ENCODE measurements at regions not wholly inside any gene's neighbourhood (a gene's known extent, or its start where the extent isn't known, plus 50 kb on each side); places are given as distances from the start of the nearest gene placed in this dataset.
"Not testable (repeated sequence)": the region's sequence is repeated elsewhere in the genome, so short reads cannot be mapped to it uniquely, and the experiment has no call there.

DNA sequence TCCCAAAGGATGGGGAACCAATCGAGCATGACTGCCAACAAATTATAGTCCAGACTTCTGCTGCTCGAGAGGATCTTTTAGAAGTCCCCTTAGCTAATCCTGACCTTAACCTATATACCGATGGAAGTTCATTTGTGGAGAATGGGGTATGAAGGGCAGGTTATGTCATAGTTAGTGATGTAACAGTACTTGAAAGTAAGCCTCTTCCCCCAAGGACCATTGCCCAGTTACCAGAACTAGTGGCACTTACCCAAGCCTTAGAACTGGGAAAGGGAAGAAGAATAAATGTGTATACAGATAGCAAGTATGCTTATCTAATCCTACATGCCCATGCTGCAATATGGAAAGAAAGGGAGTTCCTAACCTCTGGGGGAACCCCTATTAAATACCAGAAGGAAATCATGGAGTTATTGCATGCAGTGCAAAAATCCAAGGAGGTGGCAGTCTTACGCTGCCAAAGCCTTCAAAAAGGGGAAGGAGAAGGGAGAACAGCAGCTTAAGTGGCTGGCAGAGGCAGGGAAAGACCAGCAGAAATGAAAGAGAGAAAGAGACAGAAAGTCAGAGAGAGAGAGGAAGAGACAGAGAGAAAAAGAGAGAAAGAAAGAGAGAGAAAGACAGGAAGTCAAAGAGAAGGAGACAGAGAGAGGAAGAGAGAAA is 224.4 kb upstream of the SLC8A1 start:
- in situ Hi-C loops (cut with MboI; ENCODE audit: low sequenced_read_pairs): not testable (repeated sequence)

DNA sequence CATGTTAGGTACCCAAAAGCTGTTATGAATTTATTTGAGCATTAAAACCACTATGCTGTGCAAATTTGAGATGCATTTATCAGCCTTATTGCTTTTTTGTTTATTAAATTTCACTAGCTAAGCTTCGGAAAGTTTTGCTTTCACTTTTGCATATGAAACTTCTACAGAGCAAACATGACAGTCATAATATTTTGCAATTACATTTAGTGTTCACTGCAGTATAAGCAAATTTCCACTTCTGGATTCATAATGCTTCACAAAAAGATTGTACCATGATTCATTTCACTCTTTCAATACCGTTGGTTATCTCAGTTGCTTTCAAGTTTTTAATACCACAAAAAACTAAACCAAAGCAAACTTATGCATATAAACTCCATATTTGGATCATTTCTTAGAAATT is 228.7 kb upstream of the SLC8A1 start:
- in situ Hi-C loops (cut with MboI; ENCODE audit: low sequenced_read_pairs): no loop called here

DNA sequence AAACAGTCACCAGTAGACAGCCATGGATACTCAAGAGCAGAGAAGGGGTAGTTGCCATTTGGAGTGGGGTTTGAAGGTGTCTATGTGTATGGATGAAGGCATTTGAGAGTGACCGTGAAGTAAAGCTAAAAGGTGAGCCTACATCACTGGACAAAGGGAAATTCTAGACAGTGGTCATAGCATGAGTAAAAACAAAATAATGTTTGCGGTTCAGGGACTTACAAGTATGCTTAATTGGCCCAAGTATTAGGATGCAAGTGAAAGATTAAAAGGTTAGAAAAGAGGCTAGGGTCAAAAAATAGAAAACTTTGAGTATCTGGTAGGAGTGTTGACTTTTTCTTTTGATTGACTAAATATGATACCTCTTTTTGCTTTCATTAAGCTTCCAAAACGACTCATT is 238.1 kb upstream of the SLC8A1 start:
- in situ Hi-C loops (cut with MboI; ENCODE audit: low sequenced_read_pairs): no loop called here

DNA sequence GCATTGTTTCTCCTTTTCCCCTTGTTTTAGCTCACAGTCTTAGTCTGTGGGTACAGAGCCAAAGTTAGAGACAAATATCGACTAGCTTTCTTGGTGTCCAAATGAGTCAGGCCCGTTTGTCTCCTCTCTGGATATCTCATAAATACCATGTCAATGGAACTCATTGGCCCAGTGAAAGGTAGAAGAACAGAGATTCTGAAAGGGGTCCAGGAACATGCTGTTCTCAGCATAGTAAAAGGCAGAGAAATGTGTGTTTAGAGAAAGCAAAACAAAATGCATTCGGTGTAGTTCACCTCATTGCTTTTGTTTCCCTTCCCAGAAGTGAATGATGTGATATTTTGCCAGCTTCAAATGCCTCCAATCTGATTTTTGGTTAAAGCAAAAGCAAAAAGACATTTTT is 238.6 kb upstream of the SLC8A1 start:
- in situ Hi-C loops (cut with MboI; ENCODE audit: low sequenced_read_pairs): no loop called here

DNA sequence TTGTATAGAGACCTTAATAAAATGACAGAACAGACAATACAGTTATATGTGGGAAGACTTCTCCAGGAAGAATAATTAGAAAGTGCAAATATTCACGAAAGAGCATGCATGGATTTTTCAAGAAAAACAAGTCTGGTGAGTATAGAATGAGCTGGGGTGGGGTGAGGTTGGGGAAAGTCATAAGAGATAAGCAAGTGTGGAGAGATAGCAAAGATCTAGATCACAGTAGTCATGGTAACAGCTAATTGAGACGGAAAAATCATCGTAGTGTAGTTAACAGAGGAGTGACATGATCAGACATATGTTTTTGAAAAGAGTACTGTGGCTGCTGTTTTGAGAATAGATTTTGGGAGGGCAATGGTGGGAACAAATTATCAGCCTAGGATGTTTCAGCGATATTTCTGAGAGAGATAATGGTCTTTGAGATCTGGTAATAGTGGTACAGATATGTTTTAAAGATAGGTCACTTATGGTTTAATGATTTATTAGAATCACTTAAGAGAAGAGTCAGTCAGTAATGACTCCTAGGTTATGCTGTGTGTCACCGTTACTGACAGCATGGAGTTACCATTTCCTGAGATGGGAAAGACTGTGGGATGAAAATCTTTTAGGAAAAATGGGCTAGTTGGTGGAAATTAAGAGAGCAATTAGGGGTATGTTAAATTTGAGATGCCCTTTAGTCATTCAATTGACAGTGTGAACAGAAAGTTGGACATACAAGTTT is 248.5 kb upstream of the SLC8A1 start:
- in situ Hi-C loops (cut with MboI; ENCODE audit: low sequenced_read_pairs): no loop called here

DNA sequence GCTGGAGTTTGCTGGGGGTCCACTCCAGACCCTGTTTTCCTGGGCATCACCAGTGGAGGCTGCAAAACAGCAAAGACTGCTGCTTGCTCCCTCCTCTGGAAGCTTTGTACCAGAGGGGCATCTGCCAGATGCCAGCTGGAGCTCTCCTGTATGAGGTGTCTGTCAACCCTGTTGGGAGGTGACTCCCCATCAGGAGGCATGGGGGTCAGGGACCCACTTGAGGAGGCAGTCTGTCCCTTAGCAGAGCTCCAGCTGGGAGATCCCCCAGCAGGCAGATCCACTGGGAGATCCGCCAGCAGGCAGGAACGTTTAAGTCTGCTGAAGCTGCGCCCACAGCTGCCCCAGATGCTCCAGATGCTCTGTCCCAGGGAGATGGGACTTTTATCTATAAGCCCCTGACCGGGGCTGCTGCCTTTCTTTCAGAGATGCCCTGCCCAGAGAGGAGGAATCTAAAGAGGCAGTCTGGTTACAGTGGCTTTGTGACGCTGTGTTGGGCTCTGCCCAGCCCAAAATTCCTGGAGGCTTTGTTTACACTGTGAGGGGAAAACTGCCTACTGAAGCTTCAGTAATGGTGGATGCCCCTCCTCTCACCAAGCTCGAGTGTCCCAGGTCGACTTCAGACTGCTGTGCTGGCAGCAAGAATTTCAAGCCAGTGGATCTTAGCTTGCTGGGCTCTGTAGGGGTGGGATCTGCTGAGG is 260.5 kb upstream of the SLC8A1 start:
- in situ Hi-C loops (cut with MboI; ENCODE audit: low sequenced_read_pairs): not testable (repeated sequence)

DNA sequence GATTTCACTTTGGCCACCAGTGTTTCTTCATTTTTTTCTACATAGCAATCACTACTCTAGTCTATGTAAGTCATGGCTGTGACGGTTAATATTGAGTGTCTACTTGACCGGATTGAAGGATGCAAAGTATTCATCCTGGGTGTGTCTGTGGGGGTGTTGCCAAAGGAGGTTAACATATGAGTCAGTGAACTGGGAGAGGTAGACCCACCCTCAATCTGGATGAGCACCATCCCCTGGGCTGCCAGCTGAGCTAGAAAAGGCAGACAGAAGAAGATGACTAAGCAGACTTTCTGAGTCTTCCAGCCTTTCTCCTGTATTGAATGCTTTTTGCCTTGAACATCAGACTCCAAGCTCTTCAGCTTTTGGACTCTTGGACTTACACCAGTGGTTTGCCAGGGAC is 265.0 kb upstream of the SLC8A1 start:
- in situ Hi-C loops (cut with MboI; ENCODE audit: low sequenced_read_pairs): no loop called here

DNA sequence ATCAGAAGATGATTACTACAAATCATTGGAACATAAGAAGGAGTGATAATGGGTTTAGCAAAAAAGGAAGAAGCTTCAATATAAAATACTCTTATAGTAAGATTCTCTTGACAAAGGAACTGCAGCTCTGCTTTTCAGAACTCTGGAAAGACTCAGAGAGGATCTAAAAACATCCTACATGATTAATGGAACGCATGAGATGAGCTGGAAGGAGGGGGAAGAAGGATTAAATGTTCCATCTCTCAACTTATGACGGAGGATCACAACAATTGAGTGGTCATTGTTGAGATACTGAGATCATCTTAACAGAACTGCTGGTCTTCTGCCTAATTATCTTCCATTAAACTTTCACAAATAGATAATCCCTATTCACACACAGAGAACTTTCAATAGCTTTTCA is 267.5 kb upstream of the SLC8A1 start:
- in situ Hi-C loops (cut with MboI; ENCODE audit: low sequenced_read_pairs): no loop called here

DNA sequence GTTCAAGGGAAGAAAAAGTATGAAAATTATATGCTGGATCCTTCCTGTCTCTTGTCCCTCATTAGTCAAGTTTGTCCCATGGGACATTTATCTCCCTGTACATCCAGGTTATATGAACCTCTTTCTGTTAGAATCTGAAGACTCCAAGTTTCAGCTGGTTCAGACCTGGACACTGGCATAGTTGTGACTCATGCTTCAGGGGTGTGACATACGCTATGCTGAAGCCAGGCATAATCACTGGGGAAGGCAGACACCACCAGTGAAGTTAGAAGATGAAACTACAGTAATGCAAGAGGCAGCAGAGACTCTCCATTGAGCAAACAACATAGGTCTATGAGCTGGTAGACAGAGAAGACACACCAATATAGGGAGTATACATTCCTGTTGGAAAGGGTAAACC is 269.7 kb upstream of the SLC8A1 start:
- in situ Hi-C loops (cut with MboI; ENCODE audit: low sequenced_read_pairs): no loop called here

DNA sequence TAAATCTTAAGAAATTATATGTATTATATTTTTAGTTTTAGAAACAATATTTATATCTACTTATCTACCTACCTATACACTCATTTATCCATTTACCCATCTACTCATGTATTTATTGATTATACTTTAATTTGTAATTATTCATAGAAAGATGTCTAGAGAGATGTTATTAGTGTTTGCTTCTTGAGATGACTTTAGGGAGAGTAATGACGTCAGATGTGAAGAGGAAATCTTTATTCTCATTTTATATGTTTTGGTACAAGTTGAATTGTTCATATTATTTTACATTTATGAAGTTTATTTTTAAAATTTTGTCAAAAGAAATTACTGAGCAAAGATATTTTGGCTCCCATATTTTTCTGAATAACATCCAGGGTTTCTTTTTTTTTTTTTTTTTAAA is 271.3 kb upstream of the SLC8A1 start:
- in situ Hi-C loops (cut with MboI; ENCODE audit: low sequenced_read_pairs): no loop called here

DNA sequence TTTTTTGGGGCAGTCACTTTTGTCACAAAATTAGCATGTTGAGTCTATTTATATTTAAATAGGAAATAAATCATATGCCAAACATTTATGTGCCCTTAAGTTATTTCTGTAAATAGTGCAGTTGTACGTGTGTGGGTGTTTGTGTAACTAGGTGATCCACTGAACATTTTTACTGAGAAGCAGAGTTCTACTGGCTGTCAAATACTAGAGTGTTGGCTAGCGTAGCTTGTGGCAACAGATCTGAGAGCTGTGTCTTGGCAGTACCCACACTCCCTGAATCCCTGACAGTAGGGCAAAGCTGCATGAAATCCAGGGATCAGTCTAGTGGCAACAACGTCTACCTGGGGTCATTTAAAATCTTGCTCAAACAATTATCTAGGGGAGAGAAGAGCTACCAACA is 273.1 kb upstream of the SLC8A1 start:
- in situ Hi-C loops (cut with MboI; ENCODE audit: low sequenced_read_pairs): no loop called here

DNA sequence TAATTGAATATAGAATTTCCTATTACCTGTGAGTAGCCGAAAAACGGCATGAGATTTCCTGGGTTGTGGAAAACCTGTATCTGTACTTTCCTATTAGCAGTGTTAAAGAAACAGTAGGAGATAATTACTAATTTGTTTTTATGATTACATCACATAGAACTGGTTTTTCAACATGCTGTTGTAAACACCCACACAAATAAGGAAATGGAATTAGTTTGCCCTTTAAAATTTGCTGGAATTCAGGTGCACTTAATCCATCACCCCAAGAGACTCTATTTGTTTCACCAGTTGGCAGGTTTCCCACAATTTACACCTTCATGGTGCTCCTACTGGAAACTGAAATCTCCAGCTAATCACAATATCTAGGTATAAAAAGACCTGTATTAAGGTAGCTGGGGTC is 274.1 kb upstream of the SLC8A1 start:
- in situ Hi-C loops (cut with MboI; ENCODE audit: low sequenced_read_pairs): no loop called here

DNA sequence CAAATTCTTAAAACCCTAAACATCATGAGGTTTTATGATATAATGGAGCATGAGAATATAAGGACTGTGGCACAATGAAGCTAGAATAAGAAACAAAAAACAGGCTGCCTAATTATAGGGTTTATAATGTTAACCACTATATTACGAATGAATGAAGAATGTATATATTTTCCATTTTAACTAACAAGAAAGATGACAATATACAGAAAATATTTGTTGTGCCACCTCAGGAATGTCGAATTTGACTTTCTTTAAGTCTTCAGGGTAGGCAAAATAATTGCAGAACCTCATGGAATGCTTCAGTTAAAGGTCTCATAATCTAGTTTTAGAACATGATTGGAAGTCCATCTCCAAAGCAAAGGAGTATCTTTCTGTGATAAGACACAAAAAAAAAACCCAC is 282.9 kb upstream of the SLC8A1 start:
- in situ Hi-C loops (cut with MboI; ENCODE audit: low sequenced_read_pairs): no loop called here

DNA sequence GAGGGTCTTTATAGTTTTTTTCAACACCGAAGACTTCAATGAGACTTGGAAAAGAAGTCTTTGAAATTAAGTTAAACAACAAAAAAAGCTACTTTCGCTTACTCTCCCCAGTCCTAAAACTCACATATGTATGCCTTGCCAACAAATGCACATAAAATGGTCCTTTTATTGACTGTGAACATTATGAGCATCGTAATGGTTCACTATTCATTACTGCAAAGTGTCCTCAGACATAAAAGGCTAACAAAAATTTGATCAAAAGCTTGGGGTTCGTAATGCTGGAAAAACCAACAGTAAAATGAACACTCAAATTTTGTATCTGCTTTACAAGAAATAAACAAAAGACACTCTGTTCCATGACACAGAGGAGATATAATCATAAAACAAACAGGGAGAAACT is 285.3 kb upstream of the SLC8A1 start:
- in situ Hi-C loops (cut with MboI; ENCODE audit: low sequenced_read_pairs): no loop called here

DNA sequence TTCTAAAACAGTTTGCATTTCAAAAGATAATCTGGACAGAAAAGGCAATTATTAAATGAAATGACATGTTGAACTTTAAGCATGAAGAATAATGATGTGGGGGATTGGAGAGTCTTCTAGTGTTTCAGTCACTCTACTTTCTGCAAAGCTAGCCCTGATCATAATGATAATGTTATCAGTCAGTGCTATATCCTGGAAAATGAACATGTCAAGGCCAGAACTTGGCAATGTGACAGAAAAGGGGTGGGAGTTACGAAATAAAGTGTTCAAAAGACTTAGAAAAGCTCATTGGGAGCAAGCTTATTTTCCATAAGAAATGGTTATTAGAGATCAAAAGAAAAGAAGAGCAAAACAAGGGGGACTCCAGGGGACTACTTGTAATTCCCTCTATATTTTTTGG is 288.5 kb upstream of the SLC8A1 start:
- in situ Hi-C loops (cut with MboI; ENCODE audit: low sequenced_read_pairs): no loop called here

DNA sequence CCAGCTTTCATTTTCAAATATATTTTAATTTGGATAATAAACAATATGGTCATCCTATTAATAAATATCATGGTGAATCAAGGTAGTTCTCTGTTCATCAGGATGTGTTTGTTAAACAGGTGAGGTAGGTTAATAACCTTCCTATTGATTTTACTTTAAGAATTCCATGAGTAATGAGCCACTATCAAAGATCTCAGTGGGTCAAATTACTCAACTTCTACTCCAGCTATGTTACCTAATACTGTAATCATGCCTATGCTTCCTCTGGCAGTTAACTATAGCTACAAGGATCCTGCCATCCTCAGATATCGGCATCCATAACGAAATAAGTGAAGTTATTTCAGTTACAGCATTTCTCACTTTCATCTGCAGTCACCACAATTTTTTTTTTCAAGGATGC is 289.6 kb upstream of the SLC8A1 start:
- in situ Hi-C loops (cut with MboI; ENCODE audit: low sequenced_read_pairs): no loop called here

DNA sequence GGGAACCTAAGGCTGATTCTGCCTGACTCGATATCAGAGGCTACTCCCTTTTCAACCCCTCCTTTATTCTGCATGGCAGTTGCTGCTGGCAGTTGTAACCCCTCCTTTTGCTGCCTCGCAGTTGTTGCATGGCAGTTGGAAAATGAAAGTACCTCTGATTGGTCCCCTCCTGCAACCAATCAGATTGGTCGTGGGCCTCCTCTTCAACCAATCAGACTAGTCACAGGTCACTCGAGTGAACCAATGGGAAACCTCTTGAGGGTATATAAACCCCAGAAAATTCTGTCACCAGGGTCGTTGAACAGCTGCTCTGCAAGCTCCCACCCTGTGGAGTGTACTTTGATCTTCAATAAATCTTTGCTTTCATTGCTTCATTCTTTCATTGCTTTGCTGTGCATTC is 294.3 kb upstream of the SLC8A1 start:
- in situ Hi-C loops (cut with MboI; ENCODE audit: low sequenced_read_pairs): no loop called here

DNA sequence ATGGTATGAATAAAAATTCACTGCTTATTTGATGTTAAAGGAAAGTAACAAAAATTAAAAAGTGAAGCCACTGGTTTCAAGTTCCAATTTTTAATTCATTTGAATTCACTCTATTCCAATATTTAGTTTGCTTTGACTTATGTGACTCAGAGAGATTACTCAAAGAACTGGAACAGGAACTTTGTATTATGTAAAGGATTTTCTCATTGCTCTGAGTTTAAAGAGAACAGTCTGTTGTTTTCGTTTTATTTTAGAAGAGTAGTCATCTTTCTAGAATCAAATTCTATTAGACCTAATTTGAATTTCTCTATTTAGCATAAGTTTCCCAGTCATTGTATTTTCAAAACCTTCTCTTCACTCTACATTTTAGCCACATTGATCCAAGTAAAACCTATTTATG is 300.1 kb upstream of the SLC8A1 start:
- in situ Hi-C loops (cut with MboI; ENCODE audit: low sequenced_read_pairs): loop anchor here (25.0 kb wide), 1 partner anchor 840 kb away; no protein-coding TSS in a partner anchor

DNA sequence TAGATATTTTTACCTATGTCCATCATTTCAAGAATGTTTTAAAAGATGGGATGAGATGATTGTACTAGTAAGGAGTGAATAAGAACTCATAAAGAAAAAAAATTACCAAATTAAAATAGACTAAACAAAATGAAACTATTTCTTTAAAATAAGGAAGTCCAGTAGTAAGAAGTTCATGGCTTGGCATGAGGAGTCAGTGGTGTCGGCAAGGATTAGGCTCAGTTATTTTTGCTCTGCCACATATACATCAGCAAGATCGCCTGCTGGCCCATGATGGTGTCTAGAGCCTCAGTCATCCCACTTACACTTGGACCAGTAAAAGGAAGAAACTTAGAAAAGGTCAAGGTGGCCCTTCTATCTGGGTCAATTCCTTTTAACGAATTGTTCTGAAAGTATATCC is 300.9 kb upstream of the SLC8A1 start:
- in situ Hi-C loops (cut with MboI; ENCODE audit: low sequenced_read_pairs): loop anchor here (25.0 kb wide), 1 partner anchor 840 kb away; no protein-coding TSS in a partner anchor

DNA sequence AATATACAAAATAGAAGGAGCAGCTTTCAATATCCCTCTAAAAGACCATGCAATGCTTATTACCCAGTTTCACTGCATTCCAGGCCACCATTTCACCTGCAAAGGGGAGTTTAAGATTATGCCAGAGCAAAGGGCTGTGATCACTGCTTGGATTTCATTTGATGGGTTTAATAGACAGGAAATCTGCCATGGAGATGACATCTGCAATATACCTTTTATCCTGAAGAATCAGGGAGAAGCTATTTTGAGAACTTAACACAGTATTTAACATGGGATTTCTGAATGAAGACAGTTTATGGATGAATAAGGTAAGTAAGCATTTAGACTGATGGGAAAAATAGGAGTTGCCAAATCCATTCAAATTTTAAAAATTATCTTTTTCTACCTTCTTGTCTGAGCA is 303.0 kb upstream of the SLC8A1 start:
- in situ Hi-C loops (cut with MboI; ENCODE audit: low sequenced_read_pairs): loop anchor here (25.0 kb wide), 1 partner anchor 843 kb away; no protein-coding TSS in a partner anchor

DNA sequence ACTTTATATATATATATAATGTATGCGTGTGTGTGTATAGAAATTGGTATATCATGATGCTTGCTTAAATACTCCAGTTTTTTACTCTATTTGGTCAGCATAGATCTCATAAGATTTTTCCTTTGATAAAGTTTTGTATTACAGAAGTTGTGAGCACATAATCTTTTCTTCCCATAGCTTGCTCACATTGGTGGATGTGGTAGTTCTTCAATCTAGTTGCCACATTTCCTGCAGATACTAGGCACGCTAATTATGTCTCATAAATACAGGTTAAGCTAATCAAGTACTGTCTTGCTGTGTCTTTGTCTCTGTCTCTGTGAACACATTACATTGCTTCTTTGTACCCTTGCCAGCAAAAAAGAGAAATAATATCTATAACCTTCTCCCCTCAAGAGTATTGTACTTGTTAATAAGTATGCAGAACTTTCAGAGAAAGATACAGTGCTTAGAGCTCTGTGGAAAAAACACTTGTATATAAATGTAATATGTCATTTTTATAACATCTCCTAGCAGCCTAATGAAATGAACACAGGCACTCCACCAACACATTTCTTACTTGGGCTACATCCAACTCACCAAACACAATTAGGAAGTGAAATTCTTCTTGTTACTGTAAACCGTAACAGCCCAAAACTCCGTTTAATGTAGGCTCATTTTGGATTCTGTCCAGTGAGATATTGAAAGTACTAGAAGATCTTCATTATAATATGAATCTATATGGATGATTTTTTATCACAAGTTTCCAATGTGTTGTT is 306.7 kb upstream of the SLC8A1 start:
- in situ Hi-C loops (cut with MboI; ENCODE audit: low sequenced_read_pairs): loop anchor here (25.0 kb wide), 1 partner anchor 846 kb away; no protein-coding TSS in a partner anchor
